ENCODE measurements at regions not wholly inside any gene's neighbourhood (a gene's known extent, or its start where the extent isn't known, plus 50 kb on each side); places are given as distances from the start of the nearest gene placed in this dataset.

DNA sequence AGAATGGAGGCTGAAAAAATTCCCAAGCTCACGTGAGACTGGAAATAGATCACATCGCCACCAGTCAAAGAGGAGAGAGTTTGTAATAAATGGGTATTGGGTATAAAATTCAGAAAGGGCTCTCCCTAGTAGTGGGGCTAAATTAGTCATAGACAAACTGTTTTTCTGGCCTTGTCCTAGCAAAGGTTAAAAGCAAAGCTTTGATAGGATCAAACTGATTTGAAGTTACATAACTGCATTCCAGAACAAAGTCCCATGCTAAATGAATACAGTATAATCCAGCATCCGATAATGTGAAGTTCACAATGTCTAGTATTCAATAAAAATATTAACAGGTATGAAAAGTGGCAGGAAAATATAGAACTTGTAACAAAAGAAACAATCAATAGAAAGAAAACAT is 149.8 kb upstream of the ATXN1 start:
- TF ChIP-seq, protein P1, sequence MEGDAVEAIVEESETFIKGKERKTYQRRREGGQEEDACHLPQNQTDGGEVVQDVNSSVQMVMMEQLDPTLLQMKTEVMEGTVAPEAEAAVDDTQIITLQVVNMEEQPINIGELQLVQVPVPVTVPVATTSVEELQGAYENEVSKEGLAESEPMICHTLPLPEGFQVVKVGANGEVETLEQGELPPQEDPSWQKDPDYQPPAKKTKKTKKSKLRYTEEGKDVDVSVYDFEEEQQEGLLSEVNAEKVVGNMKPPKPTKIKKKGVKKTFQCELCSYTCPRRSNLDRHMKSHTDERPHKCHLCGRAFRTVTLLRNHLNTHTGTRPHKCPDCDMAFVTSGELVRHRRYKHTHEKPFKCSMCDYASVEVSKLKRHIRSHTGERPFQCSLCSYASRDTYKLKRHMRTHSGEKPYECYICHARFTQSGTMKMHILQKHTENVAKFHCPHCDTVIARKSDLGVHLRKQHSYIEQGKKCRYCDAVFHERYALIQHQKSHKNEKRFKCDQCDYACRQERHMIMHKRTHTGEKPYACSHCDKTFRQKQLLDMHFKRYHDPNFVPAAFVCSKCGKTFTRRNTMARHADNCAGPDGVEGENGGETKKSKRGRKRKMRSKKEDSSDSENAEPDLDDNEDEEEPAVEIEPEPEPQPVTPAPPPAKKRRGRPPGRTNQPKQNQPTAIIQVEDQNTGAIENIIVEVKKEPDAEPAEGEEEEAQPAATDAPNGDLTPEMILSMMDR (IDR thresholded peaks at IDR 0.05), result no peak
- no peak for TF ChIP-seq ZFX (IDR thresholded peaks at IDR 0.05; ENCODE audit: borderline replicate concordance)

All from 22Rv1 (cell line).